Sigmoid colon (tissue), 4 donors: ENCODE measurements at regions not wholly inside any gene's neighbourhood (a gene's known extent, or its start where the extent isn't known, plus 50 kb on each side); places are given as distances from the start of the nearest gene placed in this dataset.

ENCODE experiments used
- EP300 ChIP-seq, 4 donors: sonication (generic); formaldehyde crosslinking; IDR thresholded peaks; one replicate each; pipeline ENCODE4 v1.6.1; 2017; ENCODE audit warnings: antibody characterized with exemption in 4 of 4
- POLR2A ChIP-seq, 2 donors: fragments of 450-650 bp; IDR thresholded peaks; one replicate each; pipeline ENCODE4 v1.6.1; 2016; ENCODE audit warnings: antibody characterized with exemption in 2 of 2, mild to moderate bottlenecking in 2 of 2, moderate library complexity in 2 of 2
- POLR2AphosphoS5 ChIP-seq, 4 donors: sonication (generic); formaldehyde crosslinking; IDR thresholded peaks; one replicate each; pipeline ENCODE4 v1.6.1; 2017; ENCODE audit warnings: antibody characterized with exemption in 4 of 4
- TF ChIP-seq, protein P1 (sequence below), 4 experiments: fragments of 450-650 bp in 3 of 4; fragments of 200-600 bp in 1 of 4; IDR thresholded peaks; one replicate each; pipeline ENCODE4 v1.5.1; 2016 to 2019; ENCODE audit warnings: antibody characterized with exemption in 4 of 4, mild to moderate bottlenecking in 3 of 4, moderate library complexity in 2 of 4

DNA sequence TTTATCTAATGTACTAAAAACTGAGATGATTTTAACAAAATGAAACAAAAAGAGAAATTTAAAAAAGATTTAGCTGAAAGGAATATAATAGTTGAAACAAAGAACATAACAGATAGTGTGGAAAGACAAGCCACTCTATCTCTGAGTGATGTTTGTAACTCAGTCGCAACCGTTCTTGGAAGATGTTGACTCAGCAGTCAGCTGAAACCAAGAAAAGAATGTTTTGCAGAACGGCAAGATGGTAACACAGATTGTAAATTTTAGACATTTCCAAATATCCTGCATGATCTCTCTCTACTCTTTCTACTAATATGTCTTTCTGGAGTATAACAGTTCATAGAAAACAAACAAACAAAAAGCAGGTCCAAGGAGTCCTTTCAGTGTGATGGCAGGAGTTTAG lies 746.1 kb upstream of the CDH6 start:
- TF ChIP-seq, protein P1, sequence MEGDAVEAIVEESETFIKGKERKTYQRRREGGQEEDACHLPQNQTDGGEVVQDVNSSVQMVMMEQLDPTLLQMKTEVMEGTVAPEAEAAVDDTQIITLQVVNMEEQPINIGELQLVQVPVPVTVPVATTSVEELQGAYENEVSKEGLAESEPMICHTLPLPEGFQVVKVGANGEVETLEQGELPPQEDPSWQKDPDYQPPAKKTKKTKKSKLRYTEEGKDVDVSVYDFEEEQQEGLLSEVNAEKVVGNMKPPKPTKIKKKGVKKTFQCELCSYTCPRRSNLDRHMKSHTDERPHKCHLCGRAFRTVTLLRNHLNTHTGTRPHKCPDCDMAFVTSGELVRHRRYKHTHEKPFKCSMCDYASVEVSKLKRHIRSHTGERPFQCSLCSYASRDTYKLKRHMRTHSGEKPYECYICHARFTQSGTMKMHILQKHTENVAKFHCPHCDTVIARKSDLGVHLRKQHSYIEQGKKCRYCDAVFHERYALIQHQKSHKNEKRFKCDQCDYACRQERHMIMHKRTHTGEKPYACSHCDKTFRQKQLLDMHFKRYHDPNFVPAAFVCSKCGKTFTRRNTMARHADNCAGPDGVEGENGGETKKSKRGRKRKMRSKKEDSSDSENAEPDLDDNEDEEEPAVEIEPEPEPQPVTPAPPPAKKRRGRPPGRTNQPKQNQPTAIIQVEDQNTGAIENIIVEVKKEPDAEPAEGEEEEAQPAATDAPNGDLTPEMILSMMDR (IDR thresholded peaks at IDR 0.05) = no peak
- TF ChIP-seq POLR2AphosphoS5 (IDR thresholded peaks at IDR 0.05) (no peak), POLR2A (IDR thresholded peaks at IDR 0.05) (no peak), EP300 (IDR thresholded peaks at IDR 0.05) (no peak)
